Kidney (tissue), 13 donors: ENCODE measurements at regions not wholly inside any gene's neighbourhood (a gene's known extent, or its start where the extent isn't known, plus 50 kb on each side); places are given as distances from the start of the nearest gene placed in this dataset.

ENCODE experiments used
- DNase-seq, 5 donors: peaks; one replicate each; pipeline ENCODE4 v3.0.0-alpha.2; 2013 to 2020
- FAIRE-seq: peaks from 2 replicates; lab custom pipeline; 2012; peaks lifted over from hg19 to GRCh38; lab: Jason Lieb, UNC
- H3K27ac ChIP-seq, 2 donors: one replicate each; pipeline ENCODE4 v1.7.0; 2013; ENCODE audit warnings: low read depth in 2 of 2, low read length in 2 of 2, inconsistent platforms in 1 of 2
- H3K27me3 ChIP-seq: one replicate; pipeline ENCODE4 v1.7.1; 2013; ENCODE audit warnings: low read length, inconsistent platforms; ENCODE audit not compliant: control insufficient read depth, insufficient read depth
- H3K36me3 ChIP-seq, 3 donors: one replicate each; pipeline versions ENCODE4 v1.7.0 to v1.7.1; 2013; ENCODE audit warnings: low read length in 3 of 3, control low read depth in 1 of 3, inconsistent platforms in 1 of 3; ENCODE audit not compliant: insufficient read depth in 3 of 3, control insufficient read depth in 2 of 3
- H3K4me1 ChIP-seq, 3 donors: one replicate each; pipeline versions ENCODE4 v1.7.0 to v1.7.1; 2013; ENCODE audit warnings: low read length in 3 of 3, inconsistent platforms in 1 of 3, low read depth in 1 of 3; ENCODE audit not compliant: control insufficient read depth in 2 of 3, insufficient read depth in 2 of 3
- H3K4me3 ChIP-seq, 3 donors: one replicate each; pipeline versions ENCODE4 v1.7.0 to v1.8.1; 2013; ENCODE audit warnings: low read length in 3 of 3, control low read depth in 1 of 3, inconsistent platforms in 1 of 3
- H3K9ac ChIP-seq, 3 donors: one replicate each; pipeline versions ENCODE4 v1.7.0 to v1.7.1; 2013; ENCODE audit warnings: low read length in 3 of 3, control low read depth in 1 of 3, inconsistent platforms in 1 of 3
- H3K9me3 ChIP-seq, 3 donors: one replicate each; pipeline versions ENCODE4 v1.7.0 to v1.7.1; 2013; ENCODE audit warnings: low read length in 3 of 3, control low read depth in 1 of 3, inconsistent platforms in 1 of 3; ENCODE audit not compliant: control insufficient read depth in 2 of 3, insufficient read depth in 1 of 3
- intact Hi-C: fragments of 100-400 bp; cut with DNase I; formaldehyde crosslinking; loops from one replicate; pipeline ENCODE4 v1.11.1; 2022
- TF ChIP-seq, protein P1 (sequence below): IDR thresholded peaks from 3 replicates; pipeline ENCODE4 v1.5.1; 2012; ENCODE audit warnings: mild to moderate bottlenecking, moderate library complexity, borderline replicate concordance; ENCODE audit not compliant: insufficient read depth; ENCODE audit errors: extremely low read depth
- donor health status: control.
- donor health status: control.
- donor health status: control.
- donor health status: control.
- donor health status: control.
- donor health status: DM: yes; HTN: yes; CAD: no.
- donor health status: Normal renal cell carcinoma (clear cell type).

DNA sequence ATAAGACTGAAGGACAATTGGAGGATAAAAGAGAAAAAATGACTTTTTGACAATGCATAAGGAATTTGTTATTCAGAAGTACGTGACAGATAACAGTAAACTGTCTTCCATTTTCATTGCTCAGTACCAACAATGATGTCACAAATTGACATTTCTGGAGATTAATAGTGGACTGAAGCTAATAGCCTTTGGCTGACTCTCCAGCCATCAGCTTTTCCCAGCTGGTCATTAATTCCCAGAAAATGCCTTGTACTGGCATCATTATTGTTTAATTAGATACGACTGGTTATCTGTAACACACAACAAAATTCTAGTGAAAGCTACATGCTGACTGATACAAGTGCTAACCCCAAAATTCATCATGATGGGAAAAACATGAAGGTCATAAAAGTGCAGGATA lies 147.9 kb upstream of the FGF13 start:
- intact Hi-C loops = no loop called here
- FAIRE-seq = no peak
- H3K4me1 ChIP-seq = no peaks in the 10 kb centered on the region

DNA sequence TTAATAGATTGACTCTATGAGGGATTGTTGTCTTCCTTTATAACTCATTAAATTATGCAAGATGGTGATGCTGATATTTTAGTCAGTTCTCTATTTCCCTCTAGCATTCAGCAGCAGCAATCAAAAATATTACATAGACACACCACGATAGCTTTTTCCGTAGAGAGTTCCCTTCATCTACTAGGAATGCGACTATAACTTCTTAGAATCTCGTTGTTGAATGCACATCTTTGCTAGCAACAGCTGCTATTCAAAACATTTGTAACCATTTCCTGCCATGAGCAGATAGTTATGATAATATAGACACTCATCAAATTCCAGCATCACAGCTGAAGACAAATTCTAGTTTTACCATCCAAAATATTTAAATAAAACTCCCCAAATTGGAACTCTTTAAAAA lies 147.4 kb upstream of the FGF13 start:
- FAIRE-seq = no peak
- DNase-seq = no peak
- Histone ChIP-seq H3K36me3 (no peaks in the 10 kb centered on the region), H3K27me3 (peaks cover 2% of the 10 kb centered on the region), H3K9me3 (no peaks in the 10 kb centered on the region), H3K4me3 (no peak overlapping the region), H3K9ac (no peak overlapping the region), H3K4me1 (no peaks in the 10 kb centered on the region), H3K27ac (no peak overlapping the region)
- intact Hi-C loops = no loop called here
- TF ChIP-seq, protein P1, sequence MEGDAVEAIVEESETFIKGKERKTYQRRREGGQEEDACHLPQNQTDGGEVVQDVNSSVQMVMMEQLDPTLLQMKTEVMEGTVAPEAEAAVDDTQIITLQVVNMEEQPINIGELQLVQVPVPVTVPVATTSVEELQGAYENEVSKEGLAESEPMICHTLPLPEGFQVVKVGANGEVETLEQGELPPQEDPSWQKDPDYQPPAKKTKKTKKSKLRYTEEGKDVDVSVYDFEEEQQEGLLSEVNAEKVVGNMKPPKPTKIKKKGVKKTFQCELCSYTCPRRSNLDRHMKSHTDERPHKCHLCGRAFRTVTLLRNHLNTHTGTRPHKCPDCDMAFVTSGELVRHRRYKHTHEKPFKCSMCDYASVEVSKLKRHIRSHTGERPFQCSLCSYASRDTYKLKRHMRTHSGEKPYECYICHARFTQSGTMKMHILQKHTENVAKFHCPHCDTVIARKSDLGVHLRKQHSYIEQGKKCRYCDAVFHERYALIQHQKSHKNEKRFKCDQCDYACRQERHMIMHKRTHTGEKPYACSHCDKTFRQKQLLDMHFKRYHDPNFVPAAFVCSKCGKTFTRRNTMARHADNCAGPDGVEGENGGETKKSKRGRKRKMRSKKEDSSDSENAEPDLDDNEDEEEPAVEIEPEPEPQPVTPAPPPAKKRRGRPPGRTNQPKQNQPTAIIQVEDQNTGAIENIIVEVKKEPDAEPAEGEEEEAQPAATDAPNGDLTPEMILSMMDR = no peak

More for the DNA sequence above, 147.9 kb upstream of the FGF13 start:
- Histone ChIP-seq H3K4me3 (no peak overlapping the region), H3K9ac (no peak overlapping the region), H3K36me3 (no peaks in the 10 kb centered on the region), H3K27ac (no peak overlapping the region), H3K9me3 (no peaks in the 10 kb centered on the region), H3K27me3 (peaks cover 2% of the 10 kb centered on the region)
- TF ChIP-seq, protein P1 = no peak
- DNase-seq = no peak

DNA sequence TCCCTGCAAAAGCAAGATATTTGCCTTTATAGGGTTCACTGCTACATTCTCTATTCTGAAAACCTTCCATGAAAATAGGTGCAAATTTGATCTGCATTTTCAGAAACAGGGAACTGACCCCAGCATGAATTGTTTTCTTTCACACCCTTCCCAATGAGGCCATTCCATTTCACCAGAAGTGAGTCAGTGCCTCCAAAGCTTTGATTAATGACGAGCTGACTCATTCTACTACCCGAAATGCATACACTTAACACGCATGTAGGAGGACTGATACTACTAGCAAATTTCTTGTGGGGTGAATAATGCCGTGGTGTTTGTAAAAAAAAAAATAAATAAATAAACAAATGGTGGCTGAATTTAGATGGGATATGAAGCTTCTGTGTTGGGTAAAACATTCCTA lies 146.9 kb upstream of the FGF13 start:
- no peaks in the 10 kb centered on the region for H3K4me1 ChIP-seq
- H3K4me3 ChIP-seq = no peak overlapping the region
- peaks cover 2% of the 10 kb centered on the region for H3K27me3 ChIP-seq
- no peaks in the 10 kb centered on the region for H3K9me3 ChIP-seq
- intact Hi-C loops = no loop called here
- no peaks in the 10 kb centered on the region for H3K36me3 ChIP-seq
- FAIRE-seq (no peak), DNase-seq (no peak)
- no peak overlapping the region for H3K27ac ChIP-seq
- no peak overlapping the region for H3K9ac ChIP-seq
- TF ChIP-seq, protein P1 = no peak
